T-helper 1 cell treated with Interleukin-12 subunit alpha and Interleukin-12 subunit beta and Interleukin-4 antibody, amounts not matched to agents 30 μg/mL and 1 μg/mL, for 36 hours (primary cell): ENCODE measurements at regions not wholly inside any gene's neighbourhood (a gene's known extent, or its start where the extent isn't known, plus 50 kb on each side); places are given as distances from the start of the nearest gene placed in this dataset.

Experiments
- H3K27ac Mint-ChIP-seq: one replicate; pipeline ENCODE4 v1.8.0; 2021; ENCODE audit warnings: mild to moderate bottlenecking, mixed read lengths
- H3K27me3 Mint-ChIP-seq: one replicate; pipeline ENCODE4 v1.8.0; 2021; ENCODE audit warnings: low read depth, mixed read lengths
- H3K36me3 Mint-ChIP-seq: one replicate; pipeline ENCODE4 v1.8.0; 2021; ENCODE audit warnings: low read depth, mixed read lengths
- H3K4me1 Mint-ChIP-seq: one replicate; pipeline ENCODE4 v1.8.0; 2021; ENCODE audit warnings: low read depth, mixed read lengths
- H3K4me3 Mint-ChIP-seq: one replicate; pipeline ENCODE4 v1.8.0; 2021; ENCODE audit warnings: mild to moderate bottlenecking, moderate library complexity, mixed read lengths
- H3K9me3 Mint-ChIP-seq: one replicate; pipeline ENCODE4 v1.8.0; 2021; ENCODE audit warnings: mixed read lengths

- Mint-ChIP-seq H3K27ac (no peak overlapping the region), H3K4me3 (no peak overlapping the region), H3K9me3 (no peaks in the 10 kb centered on the region), H3K27me3 (no peaks in the 10 kb centered on the region), H3K36me3 (peaks cover 7% of the 10 kb centered on the region), H3K4me1 (peaks cover 15% of the 10 kb centered on the region)
Measured at GRCh38 chr6:26258212-26258977, 106.6 kb upstream of the BTN3A2 start.

GRCh38 chr6:26260110-26260637 lies 104.8 kb upstream of the BTN3A2 start:
- H3K4me1 Mint-ChIP-seq: peaks cover 8% of the 10 kb centered on the region
- H3K4me3 Mint-ChIP-seq: no peak overlapping the region
- H3K27me3 Mint-ChIP-seq: no peaks in the 10 kb centered on the region
- no peaks in the 10 kb centered on the region for H3K9me3 Mint-ChIP-seq
- no peak overlapping the region for H3K27ac Mint-ChIP-seq
- H3K36me3 Mint-ChIP-seq: peaks cover 5% of the 10 kb centered on the region

GRCh38 chr6:26260725-26261490 lies 104.1 kb upstream of the BTN3A2 start:
- Mint-ChIP-seq H3K27ac (no peak overlapping the region), H3K9me3 (no peaks in the 10 kb centered on the region), H3K4me3 (no peak overlapping the region), H3K4me1 (peaks cover 8% of the 10 kb centered on the region), H3K36me3 (peaks cover 3% of the 10 kb centered on the region), H3K27me3 (no peaks in the 10 kb centered on the region)

- H3K4me1 Mint-ChIP-seq: peaks cover 5% of the 10 kb centered on the region
- H3K27me3 Mint-ChIP-seq: no peaks in the 10 kb centered on the region
- H3K4me3 Mint-ChIP-seq: no peak overlapping the region
- no peak overlapping the region for H3K27ac Mint-ChIP-seq
- no peaks in the 10 kb centered on the region for H3K9me3 Mint-ChIP-seq
- H3K36me3 Mint-ChIP-seq: peaks cover 6% of the 10 kb centered on the region
Measured at GRCh38 chr6:26264547-26264946, 100.5 kb upstream of the BTN3A2 start.

- Mint-ChIP-seq H3K36me3 (peaks cover 2% of the 10 kb centered on the region), H3K27me3 (no peaks in the 10 kb centered on the region), H3K9me3 (no peaks in the 10 kb centered on the region), H3K27ac (no peak overlapping the region), H3K4me3 (no peak overlapping the region), H3K4me1 (peaks cover 13% of the 10 kb centered on the region)
Measured at GRCh38 chr6:26267083-26267589, 97.9 kb upstream of the BTN3A2 start.

GRCh38 chr6:26268659-26269402 lies 96.2 kb upstream of the BTN3A2 start:
- Mint-ChIP-seq H3K36me3 (peaks cover 2% of the 10 kb centered on the region), H3K27ac (peak overlapping the region; percentile 64), H3K9me3 (no peaks in the 10 kb centered on the region), H3K4me1 (peaks cover 13% of the 10 kb centered on the region), H3K27me3 (no peaks in the 10 kb centered on the region), H3K4me3 (no peak overlapping the region)

- H3K4me1 Mint-ChIP-seq: peaks cover 13% of the 10 kb centered on the region
- H3K9me3 Mint-ChIP-seq: no peaks in the 10 kb centered on the region
- peaks cover 2% of the 10 kb centered on the region for H3K36me3 Mint-ChIP-seq
- H3K27ac Mint-ChIP-seq: no peak overlapping the region
- no peak overlapping the region for H3K4me3 Mint-ChIP-seq
- no peaks in the 10 kb centered on the region for H3K27me3 Mint-ChIP-seq
Measured at GRCh38 chr6:26269531-26270485, 95.2 kb upstream of the BTN3A2 start.

- Mint-ChIP-seq H3K4me1 (peaks cover 13% of the 10 kb centered on the region), H3K36me3 (peaks cover 2% of the 10 kb centered on the region), H3K9me3 (no peaks in the 10 kb centered on the region), H3K27ac (no peak overlapping the region), H3K4me3 (no peak overlapping the region), H3K27me3 (no peaks in the 10 kb centered on the region)
Measured at GRCh38 chr6:26270486-26270861, 94.5 kb upstream of the BTN3A2 start.

GRCh38 chr6:26270903-26271667 lies 93.9 kb upstream of the BTN3A2 start:
- no peaks in the 10 kb centered on the region for H3K27me3 Mint-ChIP-seq
- no peak overlapping the region for H3K4me3 Mint-ChIP-seq
- no peak overlapping the region for H3K27ac Mint-ChIP-seq
- peaks cover 2% of the 10 kb centered on the region for H3K36me3 Mint-ChIP-seq
- no peaks in the 10 kb centered on the region for H3K9me3 Mint-ChIP-seq
- peaks cover 13% of the 10 kb centered on the region for H3K4me1 Mint-ChIP-seq

- Mint-ChIP-seq H3K36me3 (peaks cover 2% of the 10 kb centered on the region), H3K4me3 (no peak overlapping the region), H3K4me1 (peaks cover 13% of the 10 kb centered on the region), H3K27ac (no peak overlapping the region), H3K9me3 (no peaks in the 10 kb centered on the region), H3K27me3 (no peaks in the 10 kb centered on the region)
Measured at GRCh38 chr6:26271668-26272024, 93.4 kb upstream of the BTN3A2 start.

GRCh38 chr6:26272171-26272637 lies 92.8 kb upstream of the BTN3A2 start:
- H3K27me3 Mint-ChIP-seq: no peaks in the 10 kb centered on the region
- no peak overlapping the region for H3K27ac Mint-ChIP-seq

GRCh38 chr6:26273673-26274588 lies 91.1 kb upstream of the BTN3A2 start:
- Mint-ChIP-seq H3K4me3 (no peak overlapping the region), H3K4me1 (peaks cover 16% of the 10 kb centered on the region), H3K9me3 (no peaks in the 10 kb centered on the region), H3K27ac (no peak overlapping the region), H3K36me3 (no peaks in the 10 kb centered on the region), H3K27me3 (no peaks in the 10 kb centered on the region)

More at GRCh38 chr6:26272171-26272637, 92.8 kb upstream of the BTN3A2 start:
- no peaks in the 10 kb centered on the region for H3K9me3 Mint-ChIP-seq
- H3K36me3 Mint-ChIP-seq: peaks cover 2% of the 10 kb centered on the region
- H3K4me3 Mint-ChIP-seq: no peak overlapping the region
- peaks cover 16% of the 10 kb centered on the region for H3K4me1 Mint-ChIP-seq
